ENCODE measurements at regions not wholly inside any gene's neighbourhood (a gene's known extent, or its start where the extent isn't known, plus 50 kb on each side); places are given as distances from the start of the nearest gene placed in this dataset.

GRCh38 chr10:108421266-108421665 lies 1256.8 kb upstream of the SORCS1 start:
- no peak for DNase-seq (ENCODE audit: low spot score)

GRCh38 chr10:108413954-108414353 lies 1249.4 kb upstream of the SORCS1 start:
- no peak for DNase-seq (ENCODE audit: low spot score)

GRCh38 chr10:108412323-108412722 lies 1247.8 kb upstream of the SORCS1 start:
- no peak for DNase-seq (ENCODE audit: low spot score)

GRCh38 chr10:108411894-108412293 lies 1247.4 kb upstream of the SORCS1 start:
- no peak for DNase-seq (ENCODE audit: low spot score)

GRCh38 chr10:108411206-108411605 lies 1246.7 kb upstream of the SORCS1 start:
- DNase-seq (ENCODE audit: low spot score), result no peak

GRCh38 chr10:108410236-108410635 lies 1245.7 kb upstream of the SORCS1 start:
- DNase-seq (ENCODE audit: low spot score), result no peak

- DNase-seq (ENCODE audit: low spot score), result no peak
Observed at GRCh38 chr10:108409306-108409705, 1244.8 kb upstream of the SORCS1 start.

GRCh38 chr10:108404155-108404554 lies 1239.6 kb upstream of the SORCS1 start:
- DNase-seq (ENCODE audit: low spot score), result no peak

- no peak for DNase-seq (ENCODE audit: low spot score)
Observed at GRCh38 chr10:108399465-108399864, 1235.0 kb upstream of the SORCS1 start.

- no peak for DNase-seq (ENCODE audit: low spot score)
Observed at GRCh38 chr10:108393089-108393488, 1228.6 kb upstream of the SORCS1 start.

- no peak for DNase-seq (ENCODE audit: low spot score)
Observed at GRCh38 chr10:108392286-108392685, 1227.8 kb upstream of the SORCS1 start.

GRCh38 chr10:108388706-108389105 lies 1224.2 kb upstream of the SORCS1 start:
- no peak for DNase-seq (ENCODE audit: low spot score)

GRCh38 chr10:108385963-108386362 lies 1221.5 kb upstream of the SORCS1 start:
- no peak for DNase-seq (ENCODE audit: low spot score)

- no peak for DNase-seq (ENCODE audit: low spot score)
Observed at GRCh38 chr10:108384378-108384777, 1219.9 kb upstream of the SORCS1 start.

GRCh38 chr10:108378779-108379178 lies 1214.3 kb upstream of the SORCS1 start:
- no peak for DNase-seq (ENCODE audit: low spot score)

GRCh38 chr10:108375691-108376090 lies 1211.2 kb upstream of the SORCS1 start:
- DNase-seq (ENCODE audit: low spot score), result no peak

GRCh38 chr10:108374991-108375390 lies 1210.5 kb upstream of the SORCS1 start:
- DNase-seq (ENCODE audit: low spot score), result no peak

- no peak for DNase-seq (ENCODE audit: low spot score)
Observed at GRCh38 chr10:108365541-108365940, 1201.0 kb upstream of the SORCS1 start.

- DNase-seq (ENCODE audit: low spot score), result no peak
Observed at GRCh38 chr10:108363576-108363975, 1199.1 kb upstream of the SORCS1 start.

GRCh38 chr10:108362961-108363360 lies 1198.5 kb upstream of the SORCS1 start:
- DNase-seq (ENCODE audit: low spot score), result no peak

GRCh38 chr10:108362296-108362695 lies 1197.8 kb upstream of the SORCS1 start:
- DNase-seq (ENCODE audit: low spot score), result no peak

GRCh38 chr10:108360187-108360586 lies 1195.7 kb upstream of the SORCS1 start:
- no peak for DNase-seq (ENCODE audit: low spot score)

GRCh38 chr10:108358912-108359311 lies 1194.4 kb upstream of the SORCS1 start:
- DNase-seq (ENCODE audit: low spot score), result no peak

GRCh38 chr10:108352771-108353170 lies 1188.3 kb upstream of the SORCS1 start:
- no peak for DNase-seq (ENCODE audit: low spot score)

GRCh38 chr10:108348215-108348614 lies 1183.7 kb upstream of the SORCS1 start:
- DNase-seq (ENCODE audit: low spot score), result no peak

Data from ecto neural progenitor cell (in vitro differentiated cells).